Prostate gland (tissue), 2 donors: ENCODE measurements at regions not wholly inside any gene's neighbourhood (a gene's known extent, or its start where the extent isn't known, plus 50 kb on each side); places are given as distances from the start of the nearest gene placed in this dataset.

Source experiments
- POLR2A ChIP-seq: fragments of 450-650 bp; IDR thresholded peaks from one replicate; pipeline ENCODE4 v1.6.1; 2016; ENCODE audit warnings: antibody characterized with exemption, mild to moderate bottlenecking
- TF ChIP-seq, protein P1 (sequence below), 4 experiments: fragments of 200-600 bp in 2 of 4; fragments of 450-650 bp in 2 of 4; sonication (generic) in 2 of 4; IDR thresholded peaks; 1 replicate in 3 of 4; 2 replicates in 1 of 4; pipeline ENCODE4 v1.5.1; 2016 to 2019; ENCODE audit warnings: antibody characterized with exemption in 4 of 4, mild to moderate bottlenecking in 2 of 4, moderate library complexity in 2 of 4

DNA sequence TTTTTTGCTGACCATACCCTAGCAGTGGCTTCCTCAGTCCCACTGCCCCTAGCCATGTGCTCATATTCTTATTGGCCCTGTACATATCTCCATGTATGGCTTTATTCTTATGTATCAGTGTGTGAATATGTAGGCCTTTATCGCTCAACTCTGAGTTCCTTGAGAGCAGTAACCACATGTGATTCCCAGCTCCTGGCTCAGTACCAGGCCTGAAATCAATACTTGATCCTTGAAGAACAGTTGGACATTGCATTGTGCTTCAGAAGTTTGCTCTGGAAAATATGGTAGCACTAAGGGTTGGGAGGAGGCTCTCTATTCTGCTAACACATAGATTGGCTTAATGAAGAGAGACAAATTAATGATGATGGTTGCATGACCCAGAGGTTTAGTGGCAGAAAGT, 118.8 kb upstream of the FERMT1 start:
- TF ChIP-seq, protein P1, sequence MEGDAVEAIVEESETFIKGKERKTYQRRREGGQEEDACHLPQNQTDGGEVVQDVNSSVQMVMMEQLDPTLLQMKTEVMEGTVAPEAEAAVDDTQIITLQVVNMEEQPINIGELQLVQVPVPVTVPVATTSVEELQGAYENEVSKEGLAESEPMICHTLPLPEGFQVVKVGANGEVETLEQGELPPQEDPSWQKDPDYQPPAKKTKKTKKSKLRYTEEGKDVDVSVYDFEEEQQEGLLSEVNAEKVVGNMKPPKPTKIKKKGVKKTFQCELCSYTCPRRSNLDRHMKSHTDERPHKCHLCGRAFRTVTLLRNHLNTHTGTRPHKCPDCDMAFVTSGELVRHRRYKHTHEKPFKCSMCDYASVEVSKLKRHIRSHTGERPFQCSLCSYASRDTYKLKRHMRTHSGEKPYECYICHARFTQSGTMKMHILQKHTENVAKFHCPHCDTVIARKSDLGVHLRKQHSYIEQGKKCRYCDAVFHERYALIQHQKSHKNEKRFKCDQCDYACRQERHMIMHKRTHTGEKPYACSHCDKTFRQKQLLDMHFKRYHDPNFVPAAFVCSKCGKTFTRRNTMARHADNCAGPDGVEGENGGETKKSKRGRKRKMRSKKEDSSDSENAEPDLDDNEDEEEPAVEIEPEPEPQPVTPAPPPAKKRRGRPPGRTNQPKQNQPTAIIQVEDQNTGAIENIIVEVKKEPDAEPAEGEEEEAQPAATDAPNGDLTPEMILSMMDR (IDR thresholded peaks at IDR 0.05), result no peak
- TF ChIP-seq POLR2A, result no peak
